ENCODE measurements at regions not wholly inside any gene's neighbourhood (a gene's known extent, or its start where the extent isn't known, plus 50 kb on each side); places are given as distances from the start of the nearest gene placed in this dataset.
"Not testable (repeated sequence)": the region's sequence is repeated elsewhere in the genome, so short reads cannot be mapped to it uniquely, and the experiment has no call there.

GRCh38 chr2:130266836-130267235 lies 68.6 kb upstream of the TUBA3E start:
- TF ChIP-seq, protein P1, sequence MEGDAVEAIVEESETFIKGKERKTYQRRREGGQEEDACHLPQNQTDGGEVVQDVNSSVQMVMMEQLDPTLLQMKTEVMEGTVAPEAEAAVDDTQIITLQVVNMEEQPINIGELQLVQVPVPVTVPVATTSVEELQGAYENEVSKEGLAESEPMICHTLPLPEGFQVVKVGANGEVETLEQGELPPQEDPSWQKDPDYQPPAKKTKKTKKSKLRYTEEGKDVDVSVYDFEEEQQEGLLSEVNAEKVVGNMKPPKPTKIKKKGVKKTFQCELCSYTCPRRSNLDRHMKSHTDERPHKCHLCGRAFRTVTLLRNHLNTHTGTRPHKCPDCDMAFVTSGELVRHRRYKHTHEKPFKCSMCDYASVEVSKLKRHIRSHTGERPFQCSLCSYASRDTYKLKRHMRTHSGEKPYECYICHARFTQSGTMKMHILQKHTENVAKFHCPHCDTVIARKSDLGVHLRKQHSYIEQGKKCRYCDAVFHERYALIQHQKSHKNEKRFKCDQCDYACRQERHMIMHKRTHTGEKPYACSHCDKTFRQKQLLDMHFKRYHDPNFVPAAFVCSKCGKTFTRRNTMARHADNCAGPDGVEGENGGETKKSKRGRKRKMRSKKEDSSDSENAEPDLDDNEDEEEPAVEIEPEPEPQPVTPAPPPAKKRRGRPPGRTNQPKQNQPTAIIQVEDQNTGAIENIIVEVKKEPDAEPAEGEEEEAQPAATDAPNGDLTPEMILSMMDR (optimal IDR thresholded peaks at IDR 0.05 in 1 of 3, IDR thresholded peaks at IDR 0.05 in 1 of 3, conservative IDR thresholded peaks at IDR 0.05 in 1 of 3; ENCODE audit: extremely low read depth in 1 of 3, insufficient read depth in 2 of 3, low read length in 3 of 3), result not testable (repeated sequence)
- TF ChIP-seq EZH2 (IDR thresholded peaks at IDR 0.05; ENCODE audit: low read length), result not testable (repeated sequence)
